Left hindlimb (tissue), 1 donor: ENCODE measurements at regions not wholly inside any gene's neighbourhood (a gene's known extent, or its start where the extent isn't known, plus 50 kb on each side); places are given as distances from the start of the nearest gene placed in this dataset.

ENCODE experiments used
- DNase-seq: peaks from one replicate; pipeline ENCODE4 v3.0.0-alpha.2; 2018

GRCh38 chr6:140609956-140610355, 1235.5 kb upstream of the CITED2 start:
- no peak for DNase-seq

GRCh38 chr6:140609321-140609720, 1234.9 kb upstream of the CITED2 start:
- DNase-seq, result no peak

- DNase-seq, result no peak
These were observed 1230.3 kb upstream of the CITED2 start for GRCh38 chr6:140604786-140605185.

- DNase-seq, result no peak
These were observed 1228.2 kb upstream of the CITED2 start for GRCh38 chr6:140602431-140603248.

GRCh38 chr6:140601021-140601808, 1226.8 kb upstream of the CITED2 start:
- no peak for DNase-seq

GRCh38 chr6:140599916-140600315, 1225.5 kb upstream of the CITED2 start:
- no peak for DNase-seq

GRCh38 chr6:140597181-140597580, 1222.7 kb upstream of the CITED2 start:
- DNase-seq, result no peak

- DNase-seq, result no peak
These were observed 1220.3 kb upstream of the CITED2 start for GRCh38 chr6:140594806-140595128.

- no peak for DNase-seq
These were observed 1218.4 kb upstream of the CITED2 start for GRCh38 chr6:140592877-140593276.

- DNase-seq, result no peak
These were observed 1216.2 kb upstream of the CITED2 start for GRCh38 chr6:140590641-140591040.

- DNase-seq, result no peak
These were observed 1212.1 kb upstream of the CITED2 start for GRCh38 chr6:140586426-140587061.

GRCh38 chr6:140581601-140582000, 1207.2 kb upstream of the CITED2 start:
- no peak for DNase-seq

- no peak for DNase-seq
These were observed 1205.5 kb upstream of the CITED2 start for GRCh38 chr6:140579918-140580317.

- DNase-seq, result no peak
These were observed 1201.6 kb upstream of the CITED2 start for GRCh38 chr6:140576004-140576555.

GRCh38 chr6:140572867-140573266, 1198.4 kb upstream of the CITED2 start:
- DNase-seq, result no peak

- DNase-seq, result no peak
These were observed 1197.7 kb upstream of the CITED2 start for GRCh38 chr6:140572129-140572528.

GRCh38 chr6:140571145-140571544, 1196.7 kb upstream of the CITED2 start:
- no peak for DNase-seq

- DNase-seq, result no peak
These were observed 1193.0 kb upstream of the CITED2 start for GRCh38 chr6:140567466-140567865.

- DNase-seq, result no peak
These were observed 1192.4 kb upstream of the CITED2 start for GRCh38 chr6:140566781-140567277.

- DNase-seq, result no peak
These were observed 1189.3 kb upstream of the CITED2 start for GRCh38 chr6:140563728-140564127.

- no peak for DNase-seq
These were observed 1187.3 kb upstream of the CITED2 start for GRCh38 chr6:140561701-140562100.

- DNase-seq, result no peak
These were observed 1186.2 kb upstream of the CITED2 start for GRCh38 chr6:140560671-140561070.

GRCh38 chr6:140559458-140559857, 1185.0 kb upstream of the CITED2 start:
- no peak for DNase-seq
